K562 (cell line): ENCODE measurements at regions not wholly inside any gene's neighbourhood (a gene's known extent, or its start where the extent isn't known, plus 50 kb on each side); places are given as distances from the start of the nearest gene placed in this dataset.

Experiments used
- ATF1 ChIP-seq, 2 experiments: fragments of 450-650 bp in 1 of 2; IDR thresholded peaks; 2 replicates each; pipeline ENCODE4 v1.6.1; 2016; ENCODE audit warnings: missing compliant biosample characterization in 1 of 2, missing genetic modification characterization in 1 of 2
- HNRNPLL ChIP-seq: fragments of 200-400 bp; formaldehyde crosslinking; IDR thresholded peaks from 2 replicates; pipeline ENCODE4 v1.6.1; 2017; ENCODE audit warnings: low read length, low read depth, mild to moderate bottlenecking; ENCODE audit not compliant: poor library complexity, severe bottlenecking
- SP2 ChIP-seq: IDR thresholded peaks from 2 replicates; pipeline ENCODE4 v1.6.1; 2011; ENCODE audit warnings: mild to moderate bottlenecking, low read depth, low read length, moderate library complexity; ENCODE audit not compliant: poor library complexity, severe bottlenecking; ENCODE audit errors: extremely low read depth
- SRSF1 ChIP-seq: fragments of 200-400 bp; formaldehyde crosslinking; IDR thresholded peaks from 2 replicates; pipeline ENCODE4 v1.6.1; 2017; ENCODE audit warnings: mild to moderate bottlenecking, low read depth, low read length, moderate library complexity
- ZBTB17 ChIP-seq: fragments of 450-650 bp; formaldehyde crosslinking; IDR thresholded peaks from 2 replicates; pipeline ENCODE4 v1.4.0; 2020; ENCODE audit warnings: mild to moderate bottlenecking
- TF ChIP-seq, protein P1 (sequence below), 3 experiments: IDR thresholded peaks in 2 of 3; conservative IDR thresholded peaks in 1 of 3; 2 replicates each; pipeline ENCODE4 v1.5.1; 2011 to 2012; ENCODE audit warnings: low read length in 3 of 3, mild to moderate bottlenecking in 3 of 3, control low read depth in 2 of 3, improper control_type of control experiment in 1 of 3, inconsistent platforms in 1 of 3, low read depth in 1 of 3, mixed read lengths in 1 of 3, moderate library complexity in 1 of 3; ENCODE audit not compliant: insufficient read depth in 2 of 3
- TF ChIP-seq, protein P2 (sequence below), 2 experiments: fragments of 450-650 bp in 1 of 2; sonication (generic) in 1 of 2; formaldehyde crosslinking in 1 of 2; IDR thresholded peaks in 1 of 2; conservative IDR thresholded peaks in 1 of 2; 2 replicates each; pipeline versions ENCODE4 v1.6.1 to v1.8.1; 2016 to 2023; ENCODE audit warnings: mild to moderate bottlenecking in 2 of 2, moderate library complexity in 2 of 2, inconsistent platforms in 1 of 2, missing genetic modification reagents in 1 of 2

DNA sequence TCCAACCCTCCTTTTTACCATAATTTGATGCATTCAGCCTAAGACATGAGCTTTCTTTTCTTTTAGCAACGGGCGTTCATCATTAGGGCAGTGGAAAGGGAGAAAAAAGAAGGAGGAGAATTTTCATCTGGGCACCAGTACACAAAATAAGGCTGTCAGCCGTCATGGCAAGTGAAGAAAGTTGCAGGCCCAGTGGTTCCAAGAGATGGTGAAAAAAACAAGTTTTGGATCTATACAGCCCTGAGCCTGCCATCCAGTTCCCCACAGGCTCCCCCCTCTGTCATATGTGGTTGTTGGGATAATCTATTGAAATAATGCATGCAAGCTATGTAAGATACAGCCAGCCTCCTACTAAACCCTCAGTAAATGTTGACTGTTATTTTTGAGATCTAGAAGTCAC lies 500.6 kb upstream of the PROK2 start:
- TF ChIP-seq SP2 (no peak), SRSF1 (no peak), HNRNPLL (no peak), ATF1 (CRISPR knock-in tag; IDR thresholded peaks at IDR 0.05) (no peak), ATF1 (tag; IDR thresholded peaks at IDR 0.05) (no peak), ZBTB17 (CRISPR knock-in tag) (no peak)
- TF ChIP-seq, protein P1, sequence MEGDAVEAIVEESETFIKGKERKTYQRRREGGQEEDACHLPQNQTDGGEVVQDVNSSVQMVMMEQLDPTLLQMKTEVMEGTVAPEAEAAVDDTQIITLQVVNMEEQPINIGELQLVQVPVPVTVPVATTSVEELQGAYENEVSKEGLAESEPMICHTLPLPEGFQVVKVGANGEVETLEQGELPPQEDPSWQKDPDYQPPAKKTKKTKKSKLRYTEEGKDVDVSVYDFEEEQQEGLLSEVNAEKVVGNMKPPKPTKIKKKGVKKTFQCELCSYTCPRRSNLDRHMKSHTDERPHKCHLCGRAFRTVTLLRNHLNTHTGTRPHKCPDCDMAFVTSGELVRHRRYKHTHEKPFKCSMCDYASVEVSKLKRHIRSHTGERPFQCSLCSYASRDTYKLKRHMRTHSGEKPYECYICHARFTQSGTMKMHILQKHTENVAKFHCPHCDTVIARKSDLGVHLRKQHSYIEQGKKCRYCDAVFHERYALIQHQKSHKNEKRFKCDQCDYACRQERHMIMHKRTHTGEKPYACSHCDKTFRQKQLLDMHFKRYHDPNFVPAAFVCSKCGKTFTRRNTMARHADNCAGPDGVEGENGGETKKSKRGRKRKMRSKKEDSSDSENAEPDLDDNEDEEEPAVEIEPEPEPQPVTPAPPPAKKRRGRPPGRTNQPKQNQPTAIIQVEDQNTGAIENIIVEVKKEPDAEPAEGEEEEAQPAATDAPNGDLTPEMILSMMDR (IDR thresholded peaks at IDR 0.05 in 2 of 3, conservative IDR thresholded peaks at IDR 0.05 in 1 of 3; ENCODE audit: insufficient read depth in 2 of 3, low read depth in 1 of 3, low read length in 3 of 3): no peak
- TF ChIP-seq, protein P2, sequence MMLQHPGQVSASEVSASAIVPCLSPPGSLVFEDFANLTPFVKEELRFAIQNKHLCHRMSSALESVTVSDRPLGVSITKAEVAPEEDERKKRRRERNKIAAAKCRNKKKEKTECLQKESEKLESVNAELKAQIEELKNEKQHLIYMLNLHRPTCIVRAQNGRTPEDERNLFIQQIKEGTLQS (IDR thresholded peaks at IDR 0.05): no peak
- TF ChIP-seq, protein P2 (CRISPR knock-in tag; conservative IDR thresholded peaks at IDR 0.05): no peak
